ENCODE measurements at regions not wholly inside any gene's neighbourhood (a gene's known extent, or its start where the extent isn't known, plus 50 kb on each side); places are given as distances from the start of the nearest gene placed in this dataset.

- no peak overlapping the region for H3K27ac ChIP-seq
Measured at GRCh38 chr3:94423578-94423977, 360.7 kb downstream of the NSUN3 start.

GRCh38 chr3:94429517-94429916, 366.7 kb downstream of the NSUN3 start:
- no peak overlapping the region for H3K27ac ChIP-seq
- no peak for TF ChIP-seq CTCF (conservative IDR thresholded peaks at IDR 0.05)

More at GRCh38 chr3:94423578-94423977, 360.7 kb downstream of the NSUN3 start:
- no peak for TF ChIP-seq CTCF (conservative IDR thresholded peaks at IDR 0.05)

- TF ChIP-seq CTCF (conservative IDR thresholded peaks at IDR 0.05), result no peak
Measured at GRCh38 chr3:94431876-94432570, 369.2 kb downstream of the NSUN3 start.

GRCh38 chr3:94433811-94434210, 370.9 kb downstream of the NSUN3 start:
- no peak overlapping the region for H3K27ac ChIP-seq
- TF ChIP-seq CTCF (conservative IDR thresholded peaks at IDR 0.05), result no peak

More at GRCh38 chr3:94431876-94432570, 369.2 kb downstream of the NSUN3 start:
- no peak overlapping the region for H3K27ac ChIP-seq

GRCh38 chr3:94440767-94441493, 378.1 kb downstream of the NSUN3 start:
- no peak for TF ChIP-seq CTCF (conservative IDR thresholded peaks at IDR 0.05)

GRCh38 chr3:94441494-94441847, 378.6 kb downstream of the NSUN3 start:
- no peak overlapping the region for H3K27ac ChIP-seq
- no peak for TF ChIP-seq CTCF (conservative IDR thresholded peaks at IDR 0.05)

More at GRCh38 chr3:94440767-94441493, 378.1 kb downstream of the NSUN3 start:
- no peak overlapping the region for H3K27ac ChIP-seq

- no peak overlapping the region for H3K27ac ChIP-seq
Measured at GRCh38 chr3:94453864-94454263, 391.0 kb downstream of the NSUN3 start.

More at GRCh38 chr3:94453864-94454263, 391.0 kb downstream of the NSUN3 start:
- TF ChIP-seq CTCF (conservative IDR thresholded peaks at IDR 0.05), result no peak
